ENCODE measurements at regions not wholly inside any gene's neighbourhood (a gene's known extent, or its start where the extent isn't known, plus 50 kb on each side); places are given as distances from the start of the nearest gene placed in this dataset.

DNA sequence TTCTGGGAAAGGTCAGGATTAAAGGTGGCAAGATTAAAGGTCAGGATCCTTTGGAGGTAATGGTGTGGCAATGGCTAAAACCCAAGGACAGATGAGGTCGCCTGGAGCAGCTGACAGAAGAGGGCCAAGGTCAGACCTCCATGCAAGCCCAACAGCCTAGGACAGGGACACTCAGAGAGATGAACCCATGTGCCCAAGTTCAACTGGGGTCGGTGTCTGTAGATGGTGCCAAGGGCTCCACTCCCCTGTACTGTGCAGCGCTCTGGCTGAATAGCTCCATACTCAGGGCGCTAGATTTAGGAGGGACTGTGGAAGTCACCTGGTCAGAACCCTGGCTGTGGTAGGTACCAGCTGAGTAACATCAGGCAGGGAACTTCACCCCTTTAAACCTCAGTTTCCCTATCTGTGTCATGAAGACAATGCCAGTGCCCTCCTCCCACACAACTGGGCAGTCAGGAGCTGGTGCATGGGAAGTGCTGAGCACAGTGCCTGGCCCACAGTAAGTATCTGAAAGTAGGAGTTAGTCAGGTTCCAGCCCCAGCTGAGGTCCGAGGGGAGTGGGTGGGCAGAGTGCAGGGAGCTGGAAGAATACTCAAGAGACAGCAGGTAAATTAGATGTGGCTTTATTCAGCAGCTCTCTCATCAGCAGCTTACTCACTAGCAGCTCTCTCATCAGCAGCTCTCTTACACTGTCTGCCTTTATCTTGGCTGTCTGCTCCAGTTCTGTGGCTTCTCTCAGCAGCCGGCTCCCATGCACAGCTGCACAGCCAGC, 327.1 kb downstream of the GLRX3 start:
- DNase-seq (ENCODE audit: low spot score), result no peak

GRCh38 chr10:130463876-130464364, 327.7 kb downstream of the GLRX3 start:
- no peak for DNase-seq (ENCODE audit: low spot score)

DNA sequence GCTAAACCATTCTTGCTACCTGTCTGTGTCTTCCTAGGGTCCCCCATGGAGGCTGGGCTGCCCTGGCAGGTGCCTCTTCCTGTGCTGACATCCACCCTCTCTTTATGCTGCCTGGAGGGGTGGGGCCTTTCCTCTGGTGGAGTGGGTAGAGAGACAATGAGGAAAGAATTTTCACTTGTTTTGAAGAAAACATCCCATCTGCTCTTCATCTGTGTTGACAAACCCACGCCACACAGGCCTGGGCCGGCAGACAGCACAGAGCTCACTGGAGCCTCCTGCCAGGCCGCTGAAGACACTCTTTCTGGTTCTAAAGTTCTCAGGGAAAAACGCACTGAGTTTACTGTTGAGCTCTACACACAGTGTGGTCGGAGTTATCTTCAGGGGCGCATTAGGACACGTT, 328.2 kb downstream of the GLRX3 start:
- no peak for DNase-seq (ENCODE audit: low spot score)

DNA sequence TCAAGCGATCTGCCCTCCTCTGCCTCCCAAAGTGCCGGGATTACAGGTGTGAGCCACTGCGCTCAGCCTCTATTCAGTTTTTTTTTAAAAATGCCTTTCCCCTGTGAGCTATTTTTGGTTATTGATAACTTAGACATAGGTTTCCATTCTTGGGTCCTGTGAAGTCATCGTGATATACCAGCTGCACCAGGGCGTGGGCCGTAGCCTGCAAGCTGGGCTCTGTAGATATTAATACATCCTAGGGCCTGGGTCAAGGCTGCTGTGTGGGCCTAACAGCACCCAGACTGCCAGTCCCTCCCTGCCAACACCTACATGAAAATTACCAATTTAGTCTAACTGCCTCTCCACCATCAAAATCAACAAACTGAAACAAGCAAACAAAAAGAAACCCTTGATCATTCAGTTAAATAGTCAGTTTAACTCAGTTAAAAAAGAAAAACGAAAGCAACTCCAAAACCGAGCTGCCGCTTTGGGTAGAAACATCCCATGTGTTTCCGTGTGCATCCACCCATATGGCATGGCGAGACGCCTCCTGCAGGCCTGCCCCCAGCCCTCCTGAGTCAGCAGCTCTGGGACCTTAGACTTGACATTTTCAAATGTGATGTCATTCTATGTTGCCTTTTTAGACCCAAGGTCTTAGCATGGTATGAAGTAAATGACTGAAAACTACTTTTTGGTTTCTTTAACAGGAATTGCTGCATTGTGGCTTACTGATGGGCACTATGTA, 330.2 kb downstream of the GLRX3 start:
- no peak for DNase-seq (ENCODE audit: low spot score)

DNA sequence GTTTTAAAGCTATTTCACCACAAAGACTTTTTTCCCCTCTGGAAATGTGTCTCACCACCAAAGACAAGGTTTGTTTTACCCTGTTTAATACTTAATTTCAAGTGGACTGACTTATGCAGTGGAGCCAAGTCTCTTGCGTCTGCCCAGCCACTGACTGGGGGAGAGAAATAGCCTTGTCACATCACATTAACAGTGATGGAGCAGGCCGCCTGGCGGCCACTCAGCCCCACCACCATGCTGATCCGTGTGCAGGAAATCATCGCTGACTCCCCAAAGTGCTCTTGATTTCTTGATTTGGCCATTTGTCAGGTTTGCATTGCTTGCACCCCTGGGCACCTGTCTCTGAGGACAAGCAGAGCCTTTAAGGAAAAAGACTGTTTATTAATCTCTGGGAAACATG, 334.1 kb downstream of the GLRX3 start:
- DNase-seq (ENCODE audit: low spot score), result no peak

DNA sequence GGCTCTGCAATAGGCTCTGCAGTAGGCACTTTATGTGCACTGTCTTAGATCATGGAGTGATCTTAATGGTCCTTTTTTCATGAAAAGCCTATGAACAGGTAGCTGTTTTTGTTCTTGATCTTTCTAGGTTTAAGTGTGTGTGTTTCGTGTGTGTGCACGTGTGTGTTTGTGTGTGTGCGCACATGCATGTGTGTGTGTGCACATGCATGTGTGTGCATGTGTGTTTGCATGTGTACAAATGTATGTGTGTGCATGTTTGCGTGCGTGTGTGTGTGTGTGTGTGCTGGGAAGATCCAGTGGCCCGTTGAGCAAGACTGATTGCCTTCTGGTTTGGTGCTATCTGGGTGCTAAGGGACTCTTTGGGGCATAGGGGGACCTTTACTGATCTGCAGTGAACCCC, 334.8 kb downstream of the GLRX3 start:
- DNase-seq (ENCODE audit: low spot score), result no peak

- DNase-seq (ENCODE audit: low spot score), result no peak
These were observed 335.3 kb downstream of the GLRX3 start for GRCh38 chr10:130471486-130471885.

DNA sequence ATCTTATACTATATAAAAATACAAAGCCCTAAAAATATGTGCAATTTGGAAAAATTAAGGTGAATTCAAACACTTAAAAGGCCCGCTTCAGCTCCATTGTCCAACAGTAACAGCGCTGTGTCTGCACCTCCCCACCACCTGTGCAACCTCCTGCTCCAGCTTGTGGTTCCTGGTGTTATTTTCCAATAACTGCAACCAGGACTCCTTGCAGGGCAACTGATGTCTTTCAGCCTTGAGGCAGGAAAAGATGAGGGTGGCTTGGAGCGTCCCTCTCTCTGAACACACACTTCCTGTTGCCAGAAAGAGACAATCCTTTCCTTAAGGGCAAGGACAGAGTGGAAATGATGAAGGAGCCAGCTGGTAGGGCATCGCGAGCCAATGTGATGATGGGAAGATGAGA, 336.0 kb downstream of the GLRX3 start:
- no peak for DNase-seq (ENCODE audit: low spot score)

- no peak for DNase-seq (ENCODE audit: low spot score)
These were observed 338.4 kb downstream of the GLRX3 start for GRCh38 chr10:130474591-130474990.

GRCh38 chr10:130477360-130477759, 341.2 kb downstream of the GLRX3 start:
- no peak for DNase-seq (ENCODE audit: low spot score)

- DNase-seq (ENCODE audit: low spot score), result no peak
These were observed 343.0 kb downstream of the GLRX3 start for GRCh38 chr10:130479146-130479545.

GRCh38 chr10:130479926-130480325, 343.7 kb downstream of the GLRX3 start:
- no peak for DNase-seq (ENCODE audit: low spot score)

- no peak for DNase-seq (ENCODE audit: low spot score)
These were observed 344.3 kb downstream of the GLRX3 start for GRCh38 chr10:130480491-130480890.

DNA sequence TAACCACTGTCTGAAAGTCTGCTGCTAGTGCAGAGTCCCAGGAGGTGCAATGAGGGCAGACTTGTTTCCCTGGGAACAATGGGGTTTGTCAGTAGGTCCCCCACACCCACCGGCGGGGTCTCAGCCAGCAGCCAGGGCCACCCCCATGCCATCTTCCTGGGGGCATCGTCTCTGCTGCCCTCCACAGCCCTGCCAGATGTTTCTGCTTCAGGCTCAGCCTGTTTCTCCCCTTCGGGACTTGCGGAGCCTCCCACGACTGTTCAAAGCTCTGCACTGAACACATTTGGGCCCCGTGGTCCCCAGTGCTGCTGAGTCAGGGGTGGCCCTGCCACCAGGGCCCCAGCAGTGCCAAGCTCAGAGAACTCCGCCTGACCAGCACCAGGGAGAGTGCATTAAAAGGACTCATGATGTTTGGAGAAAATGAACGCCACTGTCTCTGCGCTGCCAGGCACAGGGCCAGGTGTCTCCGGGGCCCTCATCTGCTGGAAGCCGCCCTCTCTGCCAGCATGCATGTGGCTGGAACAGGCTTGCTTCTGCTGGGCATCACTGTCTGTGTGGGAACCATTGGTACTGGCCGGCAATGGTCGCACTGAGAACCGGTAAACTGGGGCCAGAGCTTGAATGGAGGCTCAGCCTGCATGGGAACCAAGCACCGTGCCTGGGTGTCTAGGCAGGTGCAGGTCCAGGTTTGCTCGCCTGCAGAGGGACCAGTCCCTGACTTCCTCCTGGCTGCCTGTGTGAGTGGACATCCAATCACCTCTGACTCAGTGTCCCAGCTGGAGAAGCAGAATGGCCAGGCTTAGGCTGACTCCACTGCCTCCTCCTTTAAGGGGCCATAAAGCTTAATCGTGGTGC, 345.1 kb downstream of the GLRX3 start:
- no peak for DNase-seq (ENCODE audit: low spot score)

DNA sequence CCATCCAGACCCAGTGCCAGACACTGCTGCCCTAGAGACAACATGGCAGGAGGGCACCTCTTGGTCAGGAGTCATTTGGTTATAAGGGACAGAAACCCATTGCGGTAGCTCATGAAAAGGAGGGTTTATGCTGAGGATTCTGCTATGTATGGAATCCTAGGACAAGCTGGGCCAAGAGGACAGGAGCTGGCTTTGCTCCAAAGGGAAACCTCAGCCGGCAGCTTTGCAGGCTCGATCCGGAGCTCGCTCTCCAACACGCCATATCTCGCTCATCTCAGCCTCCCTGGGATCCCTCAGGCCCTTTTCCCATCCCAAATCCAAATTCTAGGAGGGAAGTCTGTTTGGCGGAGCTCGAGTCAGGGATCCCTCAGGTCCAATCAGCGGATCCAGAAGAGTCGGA, 345.7 kb downstream of the GLRX3 start:
- DNase-seq (ENCODE audit: low spot score), result no peak

- DNase-seq (ENCODE audit: low spot score), result no peak
These were observed 347.7 kb downstream of the GLRX3 start for GRCh38 chr10:130483691-130484467.

GRCh38 chr10:130484468-130485180, 348.4 kb downstream of the GLRX3 start:
- DNase-seq (ENCODE audit: low spot score), result no peak

- no peak for DNase-seq (ENCODE audit: low spot score)
These were observed 349.2 kb downstream of the GLRX3 start for GRCh38 chr10:130485236-130485957.

- no peak for DNase-seq (ENCODE audit: low spot score)
These were observed 350.0 kb downstream of the GLRX3 start for GRCh38 chr10:130485958-130486895.
